ENCODE measurements at regions not wholly inside any gene's neighbourhood (a gene's known extent, or its start where the extent isn't known, plus 50 kb on each side); places are given as distances from the start of the nearest gene placed in this dataset.

DNA sequence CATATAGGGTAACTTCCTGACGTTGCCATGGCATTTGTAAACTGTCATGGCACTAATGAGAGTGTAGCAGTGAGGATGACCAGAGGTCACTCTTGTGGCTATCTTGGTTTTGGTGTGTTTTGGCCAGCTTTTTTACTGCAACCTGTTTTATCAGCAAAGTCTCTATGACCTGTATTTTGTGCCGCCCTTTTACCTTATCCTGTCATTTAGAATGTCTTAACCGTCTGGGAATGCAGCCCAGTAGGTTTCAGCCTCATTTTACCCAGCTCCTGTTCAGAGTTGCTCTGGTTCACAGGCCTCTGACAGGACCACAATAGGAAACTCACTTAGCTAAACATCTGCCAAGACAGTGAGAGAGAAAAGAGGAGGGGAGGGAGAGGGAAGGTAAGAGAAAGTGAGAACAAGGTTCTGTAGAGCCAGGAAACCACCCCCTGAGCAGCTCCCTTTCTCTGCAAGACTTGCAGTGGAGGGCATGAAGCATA, 64.8 kb upstream of the PLEKHG3 start:
- Mint-ChIP-seq H3K4me3 (no peak overlapping the region), H3K36me3 (ENCODE audit: low read depth) (no peaks in the 10 kb centered on the region), H3K27me3 (peaks cover 14% of the 10 kb centered on the region), H3K4me1 (peaks cover 3% of the 10 kb centered on the region), H3K27ac (no peak overlapping the region)
- DNase-seq = no peak
- no peaks in the 10 kb centered on the region for H3K9me3 ChIP-seq (ENCODE audit: control insufficient read depth, low read length, poor library complexity, severe bottlenecking)
- no peak for ATAC-seq

DNA sequence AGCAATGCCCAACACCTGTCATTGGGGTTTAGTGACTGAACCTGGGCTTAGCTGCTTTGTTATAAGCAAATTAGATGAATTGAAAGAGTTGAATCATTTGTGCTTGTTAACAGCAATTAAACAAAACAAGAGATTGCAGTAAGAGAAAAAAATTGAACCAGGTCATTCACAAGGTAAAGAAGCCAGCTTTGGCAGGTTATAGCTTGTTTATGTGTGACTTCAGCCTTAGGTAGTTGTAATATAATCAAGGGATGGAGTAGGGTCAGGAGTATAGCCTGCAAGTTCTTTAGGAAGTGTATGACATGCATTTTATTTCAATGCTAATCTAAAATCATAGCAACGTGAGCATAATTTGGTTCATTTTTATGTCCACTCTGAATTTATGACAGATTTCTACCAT, 63.4 kb upstream of the PLEKHG3 start:
- Mint-ChIP-seq H3K27me3 (peaks cover 19% of the 10 kb centered on the region), H3K4me3 (no peak overlapping the region), H3K4me1 (peaks cover 3% of the 10 kb centered on the region)

DNA sequence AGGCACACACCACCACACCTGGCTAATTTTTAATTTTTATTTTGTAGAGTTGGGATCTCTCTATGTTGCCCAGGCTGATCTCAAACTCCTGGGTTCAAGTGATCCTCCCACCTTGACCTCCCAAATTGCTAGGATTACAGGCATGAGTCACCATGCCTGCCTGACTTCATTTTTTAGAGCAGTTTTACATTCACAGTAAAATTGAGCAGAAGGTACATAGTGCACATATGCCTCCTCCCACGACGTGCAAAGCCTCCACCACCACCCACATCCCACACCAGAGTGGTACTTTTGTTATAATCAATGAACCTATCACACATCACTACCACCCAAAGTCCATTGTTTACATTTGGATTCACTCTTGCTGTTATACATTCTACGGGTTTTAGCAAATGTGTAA, 62.5 kb upstream of the PLEKHG3 start:
- Mint-ChIP-seq H3K4me1 (peaks cover 3% of the 10 kb centered on the region), H3K36me3 (ENCODE audit: low read depth) (no peaks in the 10 kb centered on the region), H3K27ac (no peak overlapping the region), H3K4me3 (no peak overlapping the region), H3K27me3 (peaks cover 22% of the 10 kb centered on the region)
- ATAC-seq (no peak), DNase-seq (no peak)
- H3K9me3 ChIP-seq (ENCODE audit: control insufficient read depth, low read length, poor library complexity, severe bottlenecking) = no peaks in the 10 kb centered on the region

More for the DNA sequence above, 63.4 kb upstream of the PLEKHG3 start:
- DNase-seq (no peak), ATAC-seq (no peak)
- no peak overlapping the region for H3K27ac Mint-ChIP-seq
- H3K36me3 Mint-ChIP-seq (ENCODE audit: low read depth) = no peaks in the 10 kb centered on the region
- no peaks in the 10 kb centered on the region for H3K9me3 ChIP-seq (ENCODE audit: control insufficient read depth, low read length, poor library complexity, severe bottlenecking)

DNA sequence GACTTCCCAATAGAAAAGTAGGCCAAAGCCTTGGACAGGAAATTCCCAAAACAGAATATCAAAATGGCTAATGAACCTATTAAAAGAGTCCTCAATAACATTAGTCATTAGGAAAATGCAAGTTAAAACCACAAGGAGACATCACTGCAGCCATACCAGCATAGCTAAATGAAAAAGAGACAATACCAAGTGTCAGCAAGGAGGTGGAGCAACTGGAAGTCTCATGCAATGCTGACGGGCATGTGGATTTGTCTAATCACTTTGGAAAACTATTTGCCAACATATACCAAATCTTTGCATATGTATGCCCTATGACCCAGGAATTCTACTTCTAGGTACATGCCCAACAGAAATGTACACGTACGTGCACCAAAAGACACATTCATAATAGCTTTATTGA, 60.5 kb upstream of the PLEKHG3 start:
- H3K4me3 Mint-ChIP-seq = no peak overlapping the region
- peaks cover 31% of the 10 kb centered on the region for H3K27me3 Mint-ChIP-seq
- H3K9me3 ChIP-seq (ENCODE audit: control insufficient read depth, low read length, poor library complexity, severe bottlenecking) = no peaks in the 10 kb centered on the region
- H3K27ac Mint-ChIP-seq = no peak overlapping the region
- ATAC-seq (no peak), DNase-seq (no peak)
- no peaks in the 10 kb centered on the region for H3K36me3 Mint-ChIP-seq (ENCODE audit: low read depth)
- no peaks in the 10 kb centered on the region for H3K4me1 Mint-ChIP-seq

DNA sequence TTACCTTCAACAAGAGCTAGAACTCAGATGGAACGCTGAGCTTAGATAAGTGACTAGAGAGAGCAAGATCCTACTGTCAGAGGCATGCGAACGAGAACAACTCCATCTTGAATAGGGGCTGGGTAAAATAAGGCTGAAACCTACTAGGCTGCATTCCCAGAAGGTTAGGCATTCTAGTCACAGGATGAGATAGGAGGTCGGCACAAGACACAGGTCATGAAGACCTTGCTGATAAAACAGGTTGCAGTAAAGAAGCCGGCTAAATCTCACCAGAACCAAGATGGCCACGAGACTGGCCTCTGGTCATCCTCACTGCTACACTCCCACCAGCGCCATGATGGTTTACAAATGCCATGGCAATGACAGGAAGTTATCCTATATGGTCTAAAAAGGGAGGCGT, 59.6 kb upstream of the PLEKHG3 start:
- ATAC-seq = no peak
- Mint-ChIP-seq H3K36me3 (ENCODE audit: low read depth) (no peaks in the 10 kb centered on the region), H3K4me1 (no peaks in the 10 kb centered on the region), H3K27ac (no peak overlapping the region), H3K4me3 (no peak overlapping the region), H3K27me3 (peaks cover 37% of the 10 kb centered on the region)
- no peak for DNase-seq
- H3K9me3 ChIP-seq (ENCODE audit: control insufficient read depth, low read length, poor library complexity, severe bottlenecking) = no peaks in the 10 kb centered on the region

DNA sequence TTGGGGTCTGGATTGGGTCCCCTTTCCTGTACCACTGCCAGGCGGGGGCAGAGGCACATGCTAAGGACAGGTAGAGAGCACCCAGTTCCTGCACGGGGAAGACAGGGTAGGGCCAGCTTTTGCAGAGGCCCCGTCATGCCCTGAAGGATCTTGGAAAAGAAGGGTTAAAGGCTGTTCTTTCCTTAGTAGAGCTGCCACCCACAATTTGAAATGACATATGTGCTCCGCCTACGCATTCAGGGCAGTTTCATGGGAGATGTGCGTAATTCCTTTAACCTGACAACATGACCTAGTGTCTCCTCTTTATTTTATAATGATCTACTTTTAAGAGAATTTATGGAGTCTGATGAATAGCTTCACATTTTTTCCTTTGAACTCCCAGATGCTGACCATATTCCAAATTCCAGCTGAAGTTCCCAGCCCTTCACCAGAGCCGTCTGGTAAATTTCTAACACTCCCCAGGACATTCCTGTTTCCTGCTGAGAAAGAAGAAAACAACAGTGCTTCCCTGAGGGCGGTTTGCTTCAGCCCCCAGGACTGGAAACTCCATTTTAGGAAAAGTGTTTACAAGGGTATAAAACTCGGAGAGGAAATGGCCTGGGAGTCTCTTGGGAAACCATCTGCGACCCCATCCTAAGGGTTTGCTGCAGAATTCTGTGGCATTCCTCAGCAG, 58.9 kb upstream of the PLEKHG3 start:
- Mint-ChIP-seq H3K4me1 (no peaks in the 10 kb centered on the region), H3K36me3 (ENCODE audit: low read depth) (no peaks in the 10 kb centered on the region), H3K4me3 (no peak overlapping the region), H3K27me3 (peaks cover 43% of the 10 kb centered on the region), H3K27ac (no peak overlapping the region)
- no peak for DNase-seq
- no peak for ATAC-seq
- H3K9me3 ChIP-seq (ENCODE audit: control insufficient read depth, low read length, poor library complexity, severe bottlenecking) = no peaks in the 10 kb centered on the region

DNA sequence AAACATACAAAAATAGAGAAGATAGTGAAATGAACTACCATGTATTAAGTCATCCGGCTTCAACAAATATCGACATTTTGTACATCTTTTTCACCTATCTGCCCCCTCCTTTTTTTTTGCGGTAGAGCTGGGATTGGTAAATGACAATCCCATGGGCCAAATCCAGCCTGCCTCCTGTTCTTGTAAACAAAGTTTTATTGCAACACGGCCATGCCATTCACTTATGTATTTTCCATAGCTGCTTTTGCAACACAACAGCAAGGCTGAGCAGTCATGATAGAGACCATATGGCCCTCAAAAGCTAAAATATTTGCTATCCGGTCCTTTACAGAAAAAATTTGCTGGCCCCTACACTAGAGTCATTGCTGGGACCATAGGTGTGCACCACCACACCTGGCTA, 58.1 kb upstream of the PLEKHG3 start:
- no peaks in the 10 kb centered on the region for H3K4me1 Mint-ChIP-seq
- H3K27ac Mint-ChIP-seq = no peak overlapping the region
- no peaks in the 10 kb centered on the region for H3K36me3 Mint-ChIP-seq (ENCODE audit: low read depth)
- H3K9me3 ChIP-seq (ENCODE audit: control insufficient read depth, low read length, poor library complexity, severe bottlenecking) = no peaks in the 10 kb centered on the region
- H3K4me3 Mint-ChIP-seq = no peak overlapping the region
- H3K27me3 Mint-ChIP-seq = peaks cover 47% of the 10 kb centered on the region
- DNase-seq = no peak
- no peak for ATAC-seq

DNA sequence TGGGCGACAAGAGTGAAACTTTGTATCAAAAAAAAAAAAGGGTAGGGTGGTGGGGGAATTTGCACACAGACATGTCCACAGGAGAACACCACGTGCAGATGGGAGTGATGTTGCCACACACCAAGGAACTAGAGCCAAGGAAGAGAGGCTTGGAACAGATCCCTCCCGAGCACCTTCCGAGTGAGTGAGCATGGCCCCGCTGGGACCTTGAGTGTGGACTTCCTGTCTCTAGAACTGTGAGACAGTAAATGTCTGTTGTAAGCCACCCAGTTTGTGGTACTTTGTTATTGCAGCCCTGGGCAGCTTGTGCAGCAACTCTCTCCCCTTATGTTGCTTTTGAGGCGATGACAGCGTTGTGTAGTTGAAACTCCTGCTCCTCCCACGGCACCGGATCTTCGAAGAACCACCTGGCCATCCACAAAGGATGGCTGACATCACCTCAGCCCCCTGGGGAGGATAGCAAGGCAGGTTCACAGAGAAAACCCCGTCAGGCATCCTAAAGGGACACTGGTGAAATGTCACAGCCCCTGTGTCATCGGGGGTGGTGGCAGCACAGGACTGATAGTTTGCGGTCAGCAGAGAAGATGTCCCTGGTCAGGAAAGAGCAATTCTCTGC, 54.7 kb upstream of the PLEKHG3 start:
- H3K27me3 Mint-ChIP-seq = peaks cover 60% of the 10 kb centered on the region
- no peak for ATAC-seq
- no peak overlapping the region for H3K4me3 Mint-ChIP-seq
- H3K4me1 Mint-ChIP-seq = peaks cover 4% of the 10 kb centered on the region
- H3K27ac Mint-ChIP-seq = no peak overlapping the region
- peaks cover 2% of the 10 kb centered on the region for H3K36me3 Mint-ChIP-seq (ENCODE audit: low read depth)
- H3K9me3 ChIP-seq (ENCODE audit: control insufficient read depth, low read length, poor library complexity, severe bottlenecking) = no peaks in the 10 kb centered on the region
- DNase-seq = no peak

DNA sequence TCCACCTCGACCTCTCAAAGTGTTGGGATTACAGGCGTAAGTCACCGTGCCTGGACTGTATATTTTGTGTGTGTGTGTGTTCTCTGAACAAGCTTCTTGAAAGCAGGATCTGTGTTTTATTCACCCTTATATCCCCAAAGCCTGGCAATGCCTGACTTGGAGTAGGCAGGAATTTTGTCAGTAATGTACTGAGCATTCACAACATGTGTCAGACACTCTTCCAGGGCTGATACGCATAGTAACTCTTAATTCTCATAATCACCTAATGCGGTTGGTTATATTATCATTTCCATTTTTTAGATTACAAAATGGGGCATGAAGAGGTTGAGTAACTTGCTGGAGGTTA, 50.4 kb upstream of the PLEKHG3 start:
- DNase-seq = no peak
- Mint-ChIP-seq H3K4me3 (no peak overlapping the region), H3K36me3 (ENCODE audit: low read depth) (peaks cover 2% of the 10 kb centered on the region), H3K27me3 (peaks cover 53% of the 10 kb centered on the region), H3K4me1 (peaks cover 8% of the 10 kb centered on the region), H3K27ac (no peak overlapping the region)
- no peaks in the 10 kb centered on the region for H3K9me3 ChIP-seq (ENCODE audit: control insufficient read depth, low read length, poor library complexity, severe bottlenecking)
- no peak for ATAC-seq

DNA sequence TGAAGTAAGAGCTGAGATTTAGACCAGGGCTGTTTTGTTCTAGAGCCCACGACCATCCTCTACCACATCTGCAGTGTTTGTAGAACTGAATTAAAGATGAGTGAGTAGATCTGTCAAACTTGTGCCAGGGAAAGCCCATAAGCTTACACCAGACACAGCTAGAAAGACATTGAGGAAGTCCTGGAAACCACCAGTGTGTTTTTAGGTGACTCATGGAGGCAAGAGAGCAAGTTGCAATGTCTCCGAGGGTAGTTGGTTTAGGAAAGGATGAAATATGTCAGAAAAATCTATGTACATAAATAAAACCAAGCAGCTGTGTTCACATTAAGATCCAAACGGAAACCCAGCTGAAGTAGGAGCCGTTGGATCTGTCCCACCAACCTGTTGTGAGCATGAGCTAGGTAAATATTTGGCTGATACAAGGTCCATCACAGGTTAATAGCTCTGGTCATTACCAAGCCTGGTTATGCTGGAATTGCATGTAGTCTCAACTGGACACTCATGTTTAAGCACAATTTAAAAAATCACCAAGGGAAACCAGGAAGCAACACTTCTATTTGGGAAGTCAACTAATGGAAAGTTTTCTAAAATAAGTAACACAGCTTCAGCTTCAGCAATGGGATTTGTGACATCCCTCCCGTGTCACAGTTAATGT, 49.9 kb upstream of the PLEKHG3 start:
- Mint-ChIP-seq H3K4me3 (no peak overlapping the region), H3K4me1 (peaks cover 10% of the 10 kb centered on the region), H3K27ac (no peak overlapping the region), H3K27me3 (peaks cover 55% of the 10 kb centered on the region), H3K36me3 (ENCODE audit: low read depth) (peaks cover 2% of the 10 kb centered on the region)
- ATAC-seq (peak; percentile 66), DNase-seq (no peak)
- no peaks in the 10 kb centered on the region for H3K9me3 ChIP-seq (ENCODE audit: control insufficient read depth, low read length, poor library complexity, severe bottlenecking)
